GM18520 (cell line): ENCODE measurements at regions not wholly inside any gene's neighbourhood (a gene's known extent, or its start where the extent isn't known, plus 50 kb on each side); places are given as distances from the start of the nearest gene placed in this dataset.
A peak's percentile ranks its signal among the peaks of the same experiment; 100 is the strongest.

Experiments
- ATAC-seq: cut with Tn5 transposase; IDR thresholded peaks from one replicate; pipeline ENCODE4 v1.9.1; 2021; ENCODE audit not compliant: unreplicated experiment

DNA sequence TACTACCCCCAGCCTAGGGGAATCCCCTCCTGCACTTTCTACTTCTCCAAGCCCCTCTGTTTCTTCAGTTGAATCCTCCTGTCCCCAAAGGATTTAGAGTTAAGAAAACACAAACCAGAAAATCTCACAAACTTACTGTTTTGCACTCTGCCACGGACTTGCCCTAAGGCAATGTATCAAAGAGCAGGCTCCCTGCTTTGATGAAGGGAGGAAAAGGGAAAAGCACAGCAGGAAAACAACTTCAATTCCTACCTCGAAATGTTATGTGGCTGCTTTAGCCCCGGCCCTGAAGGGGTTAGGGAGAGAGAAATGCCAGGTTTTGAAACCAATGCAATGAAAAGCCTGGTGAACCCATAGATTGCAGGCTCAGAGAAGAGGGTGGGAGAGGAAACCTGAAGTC lies 254.7 kb downstream of the MAN2A1 start:
- ATAC-seq, result no peak

DNA sequence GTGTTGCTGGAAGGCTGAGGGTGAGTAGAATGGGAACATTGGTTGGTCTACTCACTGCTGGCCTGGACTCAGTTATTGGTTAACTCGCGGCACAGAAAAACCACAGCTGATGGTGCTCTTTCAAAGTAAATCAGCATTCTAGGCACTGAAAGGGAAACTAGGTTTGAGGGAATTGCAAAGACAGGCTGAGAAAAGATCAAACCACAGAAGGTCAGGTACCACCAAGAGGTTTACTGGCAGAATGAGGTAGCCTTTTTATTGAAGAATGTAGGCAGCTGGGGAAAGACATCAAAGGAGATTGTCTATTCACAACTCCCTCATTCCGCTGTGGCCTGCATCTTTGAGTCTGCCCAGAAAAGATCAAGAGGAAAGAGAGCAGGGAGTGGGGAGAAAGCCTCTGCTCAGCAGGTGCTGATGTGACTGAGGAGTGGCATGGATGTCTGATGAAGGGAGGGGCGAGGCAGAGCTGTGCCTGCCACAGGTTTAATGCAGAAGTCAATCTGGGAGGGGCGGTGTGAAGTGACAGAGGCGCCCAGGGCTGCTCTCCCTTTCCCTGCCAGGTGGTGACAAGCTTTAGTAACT lies 255.5 kb downstream of the MAN2A1 start:
- ATAC-seq, result peak; percentile 73

DNA sequence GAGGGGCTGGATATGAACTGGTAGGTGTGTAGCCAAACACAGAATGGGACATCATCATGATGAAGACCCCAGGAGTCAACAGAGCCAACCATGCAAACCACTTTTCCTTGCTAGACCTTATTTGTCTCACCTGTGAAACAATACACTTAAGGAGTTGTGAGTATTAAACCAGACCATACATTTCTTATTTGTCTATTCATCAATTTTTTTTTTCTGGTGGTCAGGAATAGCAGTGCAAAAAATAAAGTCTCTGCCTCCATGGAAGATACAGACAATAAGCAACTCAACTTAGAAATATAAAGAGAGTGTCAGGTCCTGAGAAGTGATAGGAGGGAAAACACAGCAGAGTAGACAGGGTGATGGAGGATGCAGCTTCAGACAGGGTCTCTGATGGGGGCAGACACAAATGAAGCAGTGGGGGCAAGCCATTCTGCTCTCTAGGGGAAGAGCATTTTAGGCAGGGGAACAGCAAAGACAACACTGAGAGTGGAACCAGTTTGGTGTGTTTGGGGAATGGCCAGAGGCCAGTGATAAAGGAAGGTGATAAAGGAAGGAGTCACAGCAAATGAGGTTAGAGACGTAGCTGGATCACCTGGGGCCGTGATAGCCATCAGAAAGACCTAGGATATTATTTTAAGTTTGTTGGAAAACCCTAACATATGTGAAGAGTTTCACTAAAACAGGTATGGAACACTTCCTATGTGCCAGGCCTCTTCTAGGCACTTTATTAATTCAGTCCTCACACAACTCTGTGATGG lies 256.2 kb downstream of the MAN2A1 start:
- ATAC-seq, result no peak

DNA sequence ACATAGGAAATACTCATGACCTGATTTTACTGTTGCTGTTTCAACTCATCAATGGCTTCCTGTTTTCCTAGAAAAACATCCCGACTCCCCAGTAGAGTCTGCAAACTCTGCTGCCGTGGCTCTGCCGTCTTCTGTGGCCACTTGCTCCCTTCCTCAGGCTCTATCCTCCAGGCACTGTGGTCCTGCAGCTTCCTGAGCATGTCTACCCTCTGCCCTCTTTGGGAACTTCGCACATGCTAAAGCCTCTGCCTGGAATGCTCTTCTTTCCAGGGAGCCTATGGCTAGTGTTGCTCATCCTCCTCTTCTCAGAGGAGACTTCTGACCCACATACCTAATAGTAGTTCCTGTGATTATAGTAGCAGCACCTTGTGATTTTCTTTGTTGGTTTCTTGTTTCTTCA lies 256.9 kb downstream of the MAN2A1 start:
- ATAC-seq, result no peak

DNA sequence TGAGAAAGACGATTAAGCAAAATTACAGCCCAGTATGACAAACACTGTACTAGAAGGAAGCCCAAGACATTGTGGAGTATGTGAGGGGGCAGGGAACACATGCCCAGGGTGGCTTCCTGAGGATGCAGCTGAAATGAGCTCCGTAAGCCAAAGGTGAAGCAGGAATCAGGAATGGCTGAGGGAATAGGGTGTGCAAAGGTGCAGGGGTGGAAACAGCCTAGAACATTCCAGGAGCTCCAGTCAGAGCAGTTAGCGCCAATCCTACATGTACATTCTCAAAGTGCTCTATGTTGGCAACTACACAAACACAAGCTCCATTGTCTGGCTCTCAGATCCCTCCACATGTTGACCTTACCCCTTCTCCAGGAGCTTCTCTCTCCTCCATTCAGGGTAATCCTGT lies 257.9 kb downstream of the MAN2A1 start:
- ATAC-seq, result no peak

DNA sequence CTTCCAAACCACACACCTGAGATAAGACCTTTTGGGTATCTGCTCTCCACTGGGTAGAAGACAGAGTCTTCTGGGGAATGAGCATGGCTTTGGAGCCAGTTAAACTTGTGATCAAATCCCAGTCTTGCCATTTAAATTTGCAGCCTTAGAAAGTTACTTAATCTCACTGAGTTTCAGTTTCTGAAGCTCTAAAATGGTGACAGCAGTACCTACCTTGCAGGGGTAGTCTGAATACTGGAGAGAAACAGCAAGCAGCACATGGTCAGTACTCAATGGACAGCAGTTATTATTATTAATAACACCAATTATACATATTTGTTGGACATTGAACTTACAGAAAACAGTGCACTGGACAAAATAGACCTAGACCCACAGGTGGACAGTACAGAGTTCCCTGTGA lies 260.9 kb downstream of the MAN2A1 start:
- no peak for ATAC-seq

DNA sequence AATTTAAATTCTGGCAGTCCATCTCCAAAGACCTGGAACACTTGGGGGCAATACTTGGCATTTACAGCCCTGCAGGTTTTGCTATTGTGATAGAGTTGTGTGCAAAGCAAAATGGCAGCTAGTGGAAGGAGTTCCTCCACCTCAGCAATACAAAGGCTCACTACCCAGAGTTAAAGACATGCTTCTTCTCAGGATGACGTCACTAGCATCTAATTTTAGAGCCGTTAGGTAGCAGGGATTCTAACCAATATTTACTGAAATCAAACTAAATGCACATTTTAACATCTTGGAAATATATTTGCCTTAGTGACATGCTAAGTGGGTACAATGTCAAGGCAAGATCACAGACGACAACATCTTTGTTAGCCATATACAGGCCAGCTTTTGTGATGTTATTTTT lies 261.6 kb downstream of the MAN2A1 start:
- no peak for ATAC-seq

DNA sequence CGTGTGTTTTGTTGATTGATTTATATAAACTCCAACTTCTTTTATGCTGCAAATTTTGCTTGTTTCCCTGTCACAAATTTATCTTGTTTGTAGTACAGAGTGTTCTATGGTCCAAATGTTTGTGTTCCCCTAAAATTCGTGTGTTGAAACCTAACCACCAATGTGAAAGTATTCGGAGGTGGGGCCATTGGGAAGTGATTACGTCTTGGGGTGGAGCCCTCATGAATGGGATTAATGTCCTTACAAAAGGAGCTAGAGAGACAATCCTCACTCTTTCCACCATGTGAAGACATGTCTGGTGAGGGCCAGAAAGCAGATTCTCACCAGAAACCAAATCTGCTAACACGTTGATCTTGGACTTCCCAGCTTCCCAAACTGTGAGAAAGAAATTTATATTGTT lies 262.0 kb downstream of the MAN2A1 start:
- no peak for ATAC-seq

DNA sequence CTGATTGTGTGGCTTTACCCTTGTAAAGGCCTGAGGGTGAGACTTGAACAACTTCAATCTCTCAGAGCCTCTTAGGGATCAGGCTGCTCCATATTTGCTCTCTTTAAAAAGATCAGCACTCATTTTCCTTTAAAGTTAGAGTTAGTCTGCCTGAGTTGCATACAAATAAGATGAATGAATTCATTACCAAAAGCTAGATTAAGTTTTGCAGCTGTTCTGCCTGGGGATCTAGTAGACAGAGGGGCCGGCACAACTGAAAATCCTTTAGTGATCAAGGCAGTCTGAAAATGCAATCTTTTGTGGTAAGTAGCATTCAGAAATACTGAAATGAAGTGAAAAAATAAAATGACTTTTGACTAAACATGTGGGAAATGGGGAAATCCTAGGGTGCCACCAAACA lies 264.0 kb downstream of the MAN2A1 start:
- ATAC-seq, result no peak

DNA sequence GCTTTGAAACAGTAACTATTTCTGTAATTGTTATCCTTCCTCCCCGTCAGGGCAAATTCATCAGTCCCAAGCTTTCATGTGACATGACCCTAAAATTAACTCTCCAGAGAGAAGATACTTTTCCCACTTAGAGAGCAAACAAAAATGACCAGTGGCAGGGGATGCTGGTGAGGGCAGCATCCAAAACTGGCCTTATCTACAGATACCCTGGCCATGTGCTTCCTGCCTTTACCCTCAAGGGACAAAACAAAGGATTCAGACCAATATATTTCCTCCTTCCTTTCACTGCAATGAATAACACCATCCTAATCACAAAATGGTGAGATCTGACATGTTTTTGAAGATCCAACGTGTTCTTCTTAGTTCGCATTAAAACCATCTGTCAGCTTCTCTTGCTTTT lies 267.2 kb downstream of the MAN2A1 start:
- ATAC-seq, result no peak

DNA sequence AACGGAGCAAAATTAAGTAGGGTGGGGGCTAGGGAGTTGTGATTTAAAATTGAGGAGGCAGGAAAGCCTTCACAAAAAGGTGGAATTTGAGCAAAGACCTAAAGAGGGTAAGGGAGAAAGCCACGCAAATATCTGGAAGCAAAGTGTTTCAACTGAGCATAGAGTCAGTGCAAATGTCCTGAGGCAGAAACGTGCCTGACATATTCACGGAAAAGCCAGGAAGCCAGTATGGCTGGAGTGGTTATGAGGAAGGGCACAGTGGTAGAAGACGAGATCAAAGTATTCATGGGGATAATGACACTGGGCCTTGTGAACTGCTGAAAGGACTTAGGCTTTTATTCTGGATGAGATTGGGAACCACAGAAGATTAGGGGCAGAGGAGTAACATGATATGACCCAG lies 268.4 kb downstream of the MAN2A1 start:
- no peak for ATAC-seq

DNA sequence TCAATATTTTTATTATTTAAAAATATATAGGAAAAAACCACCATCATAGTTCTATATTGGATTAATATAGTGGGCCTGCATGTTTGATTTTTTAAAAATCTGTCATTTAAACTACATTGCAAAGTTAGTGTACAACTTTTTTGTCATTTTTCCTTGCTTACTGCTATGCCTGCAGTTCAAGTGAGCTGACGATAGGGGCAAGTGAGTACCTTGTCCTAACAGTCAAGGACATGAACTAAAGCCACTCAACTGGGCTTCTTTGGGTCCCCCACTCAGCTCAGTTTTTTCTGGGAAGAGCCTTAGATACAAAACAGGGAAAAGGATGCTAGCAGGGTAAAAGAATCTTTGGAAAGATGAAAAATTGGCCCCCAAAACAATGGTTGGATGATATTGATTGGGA lies 269.9 kb downstream of the MAN2A1 start:
- ATAC-seq, result no peak

DNA sequence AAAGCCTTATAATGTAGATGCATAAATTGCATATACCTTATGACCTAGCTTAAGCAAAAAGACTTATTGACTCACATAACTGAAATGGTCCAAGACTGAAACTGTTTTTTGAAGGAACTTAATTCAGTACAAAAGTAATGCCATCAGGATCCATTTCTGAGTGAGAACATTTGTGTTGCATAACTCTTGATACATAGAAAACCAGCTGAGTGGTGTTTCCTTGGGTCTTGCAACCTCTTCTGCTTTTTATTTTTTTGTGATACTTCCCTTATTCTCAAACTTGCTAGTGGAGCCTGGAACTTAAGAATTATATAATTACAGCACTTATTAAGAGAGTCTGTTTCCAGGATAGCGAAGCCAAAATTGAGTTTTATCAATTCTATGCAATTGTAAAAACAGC lies 272.0 kb downstream of the MAN2A1 start:
- ATAC-seq, result no peak

DNA sequence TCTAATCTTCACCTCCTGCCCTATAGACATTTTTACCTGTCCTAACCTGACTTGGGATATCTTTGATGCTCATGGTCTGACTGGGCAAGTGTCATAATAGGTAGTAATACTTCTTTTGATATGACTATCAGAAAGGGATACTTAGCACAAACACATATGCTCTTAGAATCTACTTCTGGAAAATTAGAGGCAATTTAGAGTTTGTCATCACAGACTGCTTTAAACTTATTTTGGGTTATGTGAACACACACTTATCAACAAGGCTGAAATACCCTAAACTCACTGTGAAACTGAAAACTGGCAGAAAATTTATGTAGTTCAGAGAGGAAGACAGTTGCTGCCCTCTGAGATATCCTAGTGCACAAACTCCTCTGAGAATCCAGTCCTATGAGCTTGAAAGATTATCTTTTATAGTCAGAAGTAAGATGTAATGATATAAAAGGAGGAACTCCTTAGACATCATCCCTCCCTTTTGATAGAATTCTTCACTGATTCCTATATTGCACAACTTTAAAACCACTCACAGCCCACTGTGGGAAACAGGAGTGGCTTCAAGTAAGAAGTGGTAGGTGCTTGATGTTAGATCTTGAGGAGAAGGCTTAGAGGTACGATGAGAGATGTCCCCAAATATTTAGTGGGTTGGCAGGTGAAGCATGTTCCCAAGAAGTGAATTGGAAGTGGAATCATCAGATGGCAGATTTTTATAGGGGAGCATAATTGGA lies 273.3 kb downstream of the MAN2A1 start:
- ATAC-seq, result no peak

DNA sequence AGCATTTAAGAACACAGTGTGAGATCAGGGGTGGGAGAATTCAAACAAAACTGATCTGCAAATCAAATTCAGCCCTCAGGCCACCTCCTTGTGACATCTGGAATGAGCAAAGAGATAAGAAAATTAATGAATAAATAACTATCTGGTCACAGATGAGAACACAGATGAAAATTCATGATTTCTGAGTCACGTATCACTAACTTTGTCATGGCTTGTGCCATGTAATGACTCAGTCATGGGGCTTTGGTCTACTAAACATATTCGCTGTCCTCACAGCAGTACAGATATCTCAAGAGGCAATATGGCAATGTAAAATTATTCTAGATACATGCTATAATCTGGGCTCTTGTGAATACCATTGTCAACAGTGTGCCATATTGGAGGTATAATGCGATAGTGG lies 274.4 kb downstream of the MAN2A1 start:
- no peak for ATAC-seq

DNA sequence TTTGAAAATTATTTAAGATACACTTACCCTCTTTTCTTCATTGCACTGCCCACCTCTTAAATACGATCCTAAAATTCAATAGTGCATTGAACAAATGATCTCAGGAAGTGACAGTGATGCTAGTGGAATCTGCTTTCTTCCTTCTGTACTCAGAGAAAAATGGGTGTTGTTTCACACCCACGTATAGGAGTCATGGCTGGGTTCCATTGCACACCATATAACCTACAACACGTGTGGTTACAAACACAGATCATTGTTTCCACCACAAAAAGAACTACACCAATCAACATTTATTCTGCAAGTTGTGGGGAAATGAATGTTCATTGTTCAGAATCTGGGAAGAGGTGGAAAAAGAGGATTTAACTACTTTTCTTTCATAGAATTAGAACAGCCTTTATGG lies 275.9 kb downstream of the MAN2A1 start:
- no peak for ATAC-seq

DNA sequence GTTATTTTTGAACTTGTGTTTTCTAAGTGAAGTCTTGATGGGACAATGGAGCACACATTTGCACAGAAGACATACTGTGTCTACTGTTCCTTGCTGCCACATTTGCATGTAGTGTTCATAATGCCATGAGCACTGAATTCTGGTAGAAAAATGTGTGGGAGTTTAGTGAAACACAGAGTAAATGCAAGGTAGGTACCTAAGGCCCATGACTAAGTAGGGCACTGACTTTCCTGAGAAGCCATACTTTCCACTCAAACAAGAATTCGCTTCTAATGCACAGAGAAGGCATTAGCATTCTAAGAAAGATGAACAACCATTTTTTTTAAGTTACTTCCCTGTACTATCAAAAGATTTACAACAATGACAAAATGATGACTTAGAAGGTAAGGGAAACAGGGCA lies 282.2 kb downstream of the MAN2A1 start:
- ATAC-seq, result no peak

DNA sequence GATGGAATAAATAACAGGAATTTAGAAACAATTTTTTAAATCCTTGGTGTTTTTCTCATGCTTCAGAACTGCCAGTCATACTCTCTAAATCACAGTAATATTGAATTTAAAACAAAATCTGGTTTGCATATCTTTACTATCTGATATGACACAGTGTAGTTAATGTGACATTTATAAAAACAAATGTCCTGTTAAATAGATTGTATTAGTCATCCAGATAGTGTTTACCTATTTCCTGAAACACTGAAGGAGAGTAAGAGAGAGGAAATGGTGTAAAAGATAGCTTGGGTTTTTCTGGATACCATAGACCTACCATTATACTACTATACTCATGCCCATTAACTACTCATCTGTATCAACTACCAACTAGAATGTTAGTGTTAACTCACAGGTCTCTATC lies 292.3 kb downstream of the MAN2A1 start:
- no peak for ATAC-seq

DNA sequence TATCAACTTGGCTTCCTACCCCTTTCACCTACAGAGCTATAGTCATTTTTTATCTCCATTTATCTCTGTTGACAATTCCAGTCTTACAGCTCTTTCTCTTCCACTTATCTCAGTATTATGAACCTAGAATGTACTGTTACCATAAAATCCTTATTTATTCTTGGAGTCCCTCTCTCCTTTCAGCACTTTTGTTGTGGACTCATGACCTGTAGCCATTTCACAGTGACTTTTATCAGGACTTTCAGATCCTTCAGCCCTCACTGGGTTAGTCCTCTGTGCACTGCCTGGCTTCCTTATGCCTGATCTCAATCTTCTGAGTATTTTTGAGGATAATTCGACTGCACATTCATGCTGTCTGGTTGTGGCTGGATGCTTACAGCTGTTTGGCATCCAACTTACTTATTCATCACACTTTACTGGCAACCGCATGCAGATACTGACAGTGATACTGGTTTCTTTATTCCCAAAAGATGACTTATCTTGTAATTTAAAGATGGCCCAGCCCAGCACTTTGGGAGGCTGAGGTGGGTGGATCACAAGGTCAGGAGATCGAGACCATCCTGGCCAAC lies 293.3 kb downstream of the MAN2A1 start:
- no peak for ATAC-seq

DNA sequence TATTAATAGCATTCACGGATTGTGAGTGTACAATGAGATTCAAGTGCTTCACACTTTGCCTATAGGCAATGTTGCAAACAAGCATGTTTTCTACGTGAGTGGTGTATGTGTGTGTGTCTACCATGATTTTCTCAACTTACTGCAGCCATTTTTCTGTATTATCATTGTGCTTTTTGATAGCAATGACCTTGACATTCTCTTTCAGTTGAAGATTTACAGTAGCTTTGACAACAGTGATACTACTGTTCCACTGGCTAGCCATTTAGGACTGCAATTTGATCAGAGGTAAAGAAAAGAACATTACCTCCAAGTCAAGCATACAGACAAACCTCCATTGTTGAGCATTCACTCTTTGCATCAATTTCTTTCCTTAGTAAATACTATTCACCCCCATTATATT lies 297.0 kb downstream of the MAN2A1 start:
- ATAC-seq, result no peak

DNA sequence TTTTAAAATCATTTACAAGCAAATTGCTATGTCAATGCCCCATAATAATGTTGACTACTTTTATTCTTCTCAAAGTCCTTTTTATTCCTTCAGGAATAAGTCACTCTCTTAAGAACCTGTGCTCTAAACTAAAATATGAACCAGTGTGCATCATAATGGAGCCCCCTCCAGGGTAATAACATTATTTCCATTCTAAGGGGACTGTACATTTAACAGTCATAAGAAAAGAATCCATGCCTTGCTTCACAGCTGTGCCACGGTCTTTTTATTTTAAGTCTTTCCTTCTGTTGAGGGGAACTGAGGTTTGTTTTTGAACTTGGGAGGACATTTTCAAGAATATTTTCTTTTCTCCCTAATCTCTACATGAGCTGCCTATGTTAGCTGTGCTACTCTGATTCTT lies 297.6 kb downstream of the MAN2A1 start:
- no peak for ATAC-seq

DNA sequence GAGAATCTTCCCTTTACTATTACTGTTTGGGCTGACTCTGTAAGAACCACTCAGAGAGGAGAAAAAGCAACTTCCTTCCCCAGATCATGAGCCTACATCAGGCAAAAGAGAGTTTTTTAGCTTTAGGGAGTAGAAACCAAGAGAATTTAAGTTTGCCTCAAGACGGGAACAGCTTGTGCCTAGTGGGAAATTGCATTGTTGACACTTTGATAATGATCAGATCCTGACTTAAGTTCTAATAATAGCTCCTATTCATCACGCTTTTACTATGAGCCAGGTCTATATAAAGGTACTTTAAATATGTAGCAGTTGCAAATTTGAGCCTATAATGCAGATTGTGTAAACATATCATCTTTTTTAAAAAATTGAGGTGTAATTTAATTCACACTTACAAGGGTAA lies 298.2 kb downstream of the MAN2A1 start:
- ATAC-seq, result no peak
